Right atrium auricular region (tissue), 2 donors: ENCODE measurements at regions not wholly inside any gene's neighbourhood (a gene's known extent, or its start where the extent isn't known, plus 50 kb on each side); places are given as distances from the start of the nearest gene placed in this dataset.
"Not testable (repeated sequence)": the region's sequence is repeated elsewhere in the genome, so short reads cannot be mapped to it uniquely, and the experiment has no call there.

Source experiments
- DNase-seq: peaks from one replicate; pipeline ENCODE4 v3.0.0-alpha.2; 2019; ENCODE audit warnings: low spot score
- H3K27ac ChIP-seq, 2 donors: fragments of 200-600 bp; sonication (generic); 1 replicate in 1 of 2; 2 replicates in 1 of 2; pipeline ENCODE4 v1.5.1; 2016 to 2019
- H3K27me3 ChIP-seq, 2 donors: fragments of 200-600 bp; sonication (generic); one replicate each; pipeline versions ENCODE4 v1.5.1 to v1.6.0; 2017 to 2019
- H3K36me3 ChIP-seq: fragments of 200-600 bp; sonication (generic); one replicate; pipeline ENCODE4 v1.5.1; 2016
- H3K4me1 ChIP-seq, 2 donors: fragments of 200-600 bp; sonication (generic); one replicate each; pipeline versions ENCODE4 v1.5.1 to v1.6.0; 2017 to 2019
- H3K4me3 ChIP-seq, 2 donors: fragments of 200-600 bp; sonication (generic); 1 replicate in 1 of 2; 2 replicates in 1 of 2; pipeline ENCODE4 v1.5.1; 2017 to 2019; ENCODE audit warnings: mild to moderate bottlenecking in 1 of 2, moderate library complexity in 1 of 2
- H3K9me3 ChIP-seq, 2 donors: fragments of 200-600 bp; sonication (generic); one replicate each; pipeline ENCODE4 v1.5.1; 2019
- TF ChIP-seq, protein P1 (sequence below), 2 donors: fragments of 200-600 bp; sonication (generic); IDR thresholded peaks; one replicate each; pipeline ENCODE4 v1.5.1; 2019; ENCODE audit warnings: antibody characterized with exemption in 2 of 2

DNA sequence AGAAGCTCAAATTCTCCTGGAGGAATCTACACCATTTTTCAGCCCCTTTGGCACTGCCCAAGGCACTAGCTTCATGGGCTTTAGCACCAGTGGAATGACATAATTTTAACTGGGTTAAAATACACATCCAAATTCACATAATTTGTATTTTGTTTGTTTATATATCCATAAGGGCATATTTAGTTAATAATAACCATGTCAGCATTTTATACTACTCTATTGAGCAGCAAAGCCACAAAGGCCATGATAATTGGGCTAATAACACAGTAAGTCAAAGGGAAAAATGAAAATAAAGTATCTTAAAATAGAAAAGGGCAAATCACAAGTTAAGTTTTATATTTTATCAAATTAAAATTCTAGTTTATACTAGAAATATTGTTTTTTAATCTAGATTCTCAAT is 262.7 kb upstream of the TACR3 start:
- no peaks in the 10 kb centered on the region for H3K4me1 ChIP-seq
- no peak overlapping the region for H3K27ac ChIP-seq
- TF ChIP-seq, protein P1, sequence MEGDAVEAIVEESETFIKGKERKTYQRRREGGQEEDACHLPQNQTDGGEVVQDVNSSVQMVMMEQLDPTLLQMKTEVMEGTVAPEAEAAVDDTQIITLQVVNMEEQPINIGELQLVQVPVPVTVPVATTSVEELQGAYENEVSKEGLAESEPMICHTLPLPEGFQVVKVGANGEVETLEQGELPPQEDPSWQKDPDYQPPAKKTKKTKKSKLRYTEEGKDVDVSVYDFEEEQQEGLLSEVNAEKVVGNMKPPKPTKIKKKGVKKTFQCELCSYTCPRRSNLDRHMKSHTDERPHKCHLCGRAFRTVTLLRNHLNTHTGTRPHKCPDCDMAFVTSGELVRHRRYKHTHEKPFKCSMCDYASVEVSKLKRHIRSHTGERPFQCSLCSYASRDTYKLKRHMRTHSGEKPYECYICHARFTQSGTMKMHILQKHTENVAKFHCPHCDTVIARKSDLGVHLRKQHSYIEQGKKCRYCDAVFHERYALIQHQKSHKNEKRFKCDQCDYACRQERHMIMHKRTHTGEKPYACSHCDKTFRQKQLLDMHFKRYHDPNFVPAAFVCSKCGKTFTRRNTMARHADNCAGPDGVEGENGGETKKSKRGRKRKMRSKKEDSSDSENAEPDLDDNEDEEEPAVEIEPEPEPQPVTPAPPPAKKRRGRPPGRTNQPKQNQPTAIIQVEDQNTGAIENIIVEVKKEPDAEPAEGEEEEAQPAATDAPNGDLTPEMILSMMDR (IDR thresholded peaks at IDR 0.05) = no peak
- no peaks in the 10 kb centered on the region for H3K27me3 ChIP-seq
- no peak overlapping the region for H3K4me3 ChIP-seq
- H3K9me3 ChIP-seq = peaks cover 0 to 4% of the 10 kb centered on the region in 2 donors
- DNase-seq = no peak
- H3K36me3 ChIP-seq = no peaks in the 10 kb centered on the region

DNA sequence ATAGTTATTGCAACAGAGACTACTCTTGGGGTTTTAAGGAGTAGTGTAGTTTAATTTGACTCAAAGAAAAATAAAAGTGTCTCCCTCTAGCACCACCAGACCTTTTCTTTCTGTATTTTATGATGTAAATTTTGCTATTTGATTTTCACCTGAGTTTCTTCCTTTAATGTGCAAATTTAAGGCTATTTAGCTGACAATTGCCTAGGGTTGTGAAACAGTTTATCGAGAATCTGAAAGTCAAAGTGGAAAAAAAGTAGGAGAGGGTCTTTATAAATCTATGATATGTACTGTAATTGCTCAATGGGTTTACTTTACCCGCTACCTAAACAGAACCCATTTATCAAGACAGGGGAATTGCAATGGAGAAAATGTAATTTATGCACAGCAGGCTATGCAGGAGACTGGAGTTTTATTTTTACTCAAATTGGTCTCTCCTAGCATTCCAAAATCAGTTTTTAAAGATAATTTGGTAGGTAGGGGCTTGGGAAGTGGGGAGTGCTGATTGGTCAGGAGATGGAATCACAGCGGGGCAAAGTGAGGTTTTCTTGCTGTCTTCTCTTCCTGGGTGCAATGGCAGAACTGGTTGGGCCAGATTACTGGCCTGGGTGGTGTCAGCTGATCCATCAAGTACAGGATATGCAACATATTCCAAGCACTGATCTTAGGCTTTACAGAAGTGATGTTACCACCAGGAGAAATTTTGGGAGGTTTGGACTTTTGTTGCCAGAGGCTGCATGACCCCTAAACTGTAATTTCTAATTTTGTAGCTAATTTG is 228.6 kb upstream of the TACR3 start:
- Histone ChIP-seq H3K4me1 (no peaks in the 10 kb centered on the region), H3K9me3 (no peaks in the 10 kb centered on the region), H3K27me3 (no peaks in the 10 kb centered on the region), H3K4me3 (no peak overlapping the region), H3K27ac (no peak overlapping the region), H3K36me3 (no peaks in the 10 kb centered on the region)
- no peak for DNase-seq
- TF ChIP-seq, protein P1 (IDR thresholded peaks at IDR 0.05) = no peak

DNA sequence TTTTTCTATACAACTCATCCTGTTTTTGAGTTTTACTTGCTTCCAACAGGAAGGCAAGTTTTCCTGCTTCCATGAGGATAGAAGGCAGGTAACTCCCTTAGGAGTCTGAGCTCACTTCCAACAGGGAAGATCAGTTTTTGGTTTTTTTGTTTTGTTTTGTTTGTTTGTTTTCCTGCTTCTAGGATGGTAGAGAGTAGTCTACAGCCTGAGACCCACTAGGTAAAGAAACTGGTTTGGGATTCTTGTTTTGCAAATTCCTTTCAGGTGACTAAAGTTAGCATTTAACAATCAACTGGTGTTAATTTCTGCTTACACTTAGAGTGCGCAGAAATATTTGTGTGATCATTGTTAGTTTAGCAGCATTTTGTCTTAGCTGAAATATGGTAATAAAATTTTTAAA is 227.8 kb upstream of the TACR3 start:
- H3K27me3 ChIP-seq = no peaks in the 10 kb centered on the region
- H3K9me3 ChIP-seq = no peaks in the 10 kb centered on the region
- H3K4me3 ChIP-seq = no peak overlapping the region
- no peak overlapping the region for H3K27ac ChIP-seq
- H3K36me3 ChIP-seq = no peaks in the 10 kb centered on the region
- H3K4me1 ChIP-seq = no peaks in the 10 kb centered on the region
- TF ChIP-seq, protein P1 (IDR thresholded peaks at IDR 0.05) = no peak
- DNase-seq = no peak

DNA sequence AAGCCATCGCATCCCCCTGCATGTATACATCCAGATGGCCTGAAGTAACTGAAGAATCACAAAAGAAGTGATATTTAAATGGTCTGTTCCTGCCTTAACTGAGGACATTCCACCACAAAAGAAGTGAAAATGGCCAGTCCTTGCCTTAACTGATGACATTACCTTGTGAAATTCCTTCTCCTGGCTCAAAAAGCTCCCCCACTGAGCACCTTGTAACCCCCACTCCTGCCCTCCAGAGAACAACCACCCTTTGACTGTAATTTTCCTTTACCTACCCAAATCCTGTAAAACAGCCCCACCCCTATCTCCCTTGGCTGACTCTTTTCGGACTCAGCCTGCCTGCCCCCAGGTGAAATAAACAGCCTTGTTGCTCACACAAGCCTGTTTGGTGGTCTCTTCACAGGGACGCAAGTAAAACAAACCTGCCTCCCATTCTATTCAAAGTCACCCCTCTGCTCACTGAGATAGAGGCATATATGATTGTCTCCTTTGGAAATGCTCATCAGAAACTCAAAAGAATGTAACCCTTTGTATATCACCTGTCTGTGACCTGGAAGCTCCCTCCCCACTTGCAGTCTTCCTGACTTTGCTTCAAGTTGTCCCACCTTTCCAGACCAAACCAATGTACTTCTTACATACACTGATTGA is 227.0 kb upstream of the TACR3 start:
- not testable (repeated sequence) for H3K9me3 ChIP-seq, H3K36me3 ChIP-seq, H3K4me1 ChIP-seq, H3K27ac ChIP-seq, DNase-seq, H3K27me3 ChIP-seq, H3K4me3 ChIP-seq

DNA sequence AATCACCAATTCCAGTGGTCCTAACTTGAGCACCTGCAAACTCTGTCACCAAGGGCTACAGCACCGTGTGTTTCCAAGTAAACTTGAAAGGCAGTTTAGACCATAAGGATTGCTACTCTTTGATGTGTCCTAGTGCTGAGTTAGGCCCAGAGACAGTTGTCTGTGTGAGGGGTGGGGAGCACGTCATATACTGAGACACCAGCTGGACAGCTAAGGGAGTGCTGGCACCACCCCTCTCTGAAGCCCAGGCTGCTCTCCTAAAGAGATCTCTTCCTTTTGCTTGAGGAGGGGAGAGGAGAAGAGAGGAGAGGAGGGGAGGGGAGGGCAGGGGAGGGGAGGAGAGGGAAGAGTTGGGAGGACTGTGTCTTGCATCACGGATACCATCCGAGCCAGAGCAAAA is 218.7 kb upstream of the TACR3 start:
- TF ChIP-seq, protein P1 (IDR thresholded peaks at IDR 0.05) = no peak
- no peak overlapping the region for H3K4me3 ChIP-seq
- H3K4me1 ChIP-seq = no peaks in the 10 kb centered on the region
- H3K27ac ChIP-seq = no peak overlapping the region
- DNase-seq = no peak
- H3K27me3 ChIP-seq = no peaks in the 10 kb centered on the region
- H3K36me3 ChIP-seq = no peaks in the 10 kb centered on the region
- H3K9me3 ChIP-seq = no peaks in the 10 kb centered on the region

DNA sequence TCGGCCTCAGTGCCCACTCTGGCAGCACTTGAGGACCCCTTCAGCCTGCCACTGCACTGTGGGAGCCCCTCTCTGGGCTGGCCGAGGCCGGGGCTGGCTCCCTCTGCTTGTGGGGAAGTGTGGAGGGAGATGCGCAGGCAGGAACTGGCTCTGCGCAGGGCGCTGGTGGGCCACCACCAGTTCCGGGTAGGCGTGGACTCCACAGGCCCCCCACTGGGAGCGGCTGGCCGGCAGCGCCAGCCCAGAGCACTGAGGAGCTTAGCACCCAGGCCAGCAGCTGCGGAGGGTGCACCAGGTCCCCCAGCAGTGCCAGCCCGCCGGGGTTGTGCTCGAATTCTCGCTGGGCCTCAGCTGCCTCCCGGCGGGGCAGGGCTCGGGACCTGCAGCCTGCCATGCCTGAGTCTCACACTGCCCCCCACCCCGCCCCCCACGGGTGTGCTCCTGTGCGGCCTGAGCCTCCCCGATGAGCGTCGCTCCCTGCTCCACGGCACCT is 216.9 kb upstream of the TACR3 start:
- no peak overlapping the region for H3K27ac ChIP-seq
- TF ChIP-seq, protein P1 (IDR thresholded peaks at IDR 0.05) = no peak
- no peaks in the 10 kb centered on the region for H3K27me3 ChIP-seq
- DNase-seq = no peak
- no peaks in the 10 kb centered on the region for H3K4me1 ChIP-seq
- H3K4me3 ChIP-seq = no peak overlapping the region
- no peaks in the 10 kb centered on the region for H3K9me3 ChIP-seq
- H3K36me3 ChIP-seq = no peaks in the 10 kb centered on the region
